Osteocyte (in vitro differentiated cells): ENCODE measurements at regions not wholly inside any gene's neighbourhood (a gene's known extent, or its start where the extent isn't known, plus 50 kb on each side); places are given as distances from the start of the nearest gene placed in this dataset.

Source experiments
- DNase-seq: peaks from one replicate; pipeline ENCODE4 v3.0.0; 2021; ENCODE audit warnings: mixed read lengths; ENCODE audit not compliant: unreplicated experiment; ENCODE audit errors: extremely low spot score
- H3K27ac Mint-ChIP-seq: one replicate; pipeline ENCODE4 v1.8.0; 2021; ENCODE audit warnings: mild to moderate bottlenecking, mixed read lengths; ENCODE audit not compliant: unreplicated experiment
- H3K27me3 Mint-ChIP-seq: one replicate; pipeline ENCODE4 v1.8.0; 2021; ENCODE audit warnings: mixed read lengths; ENCODE audit not compliant: unreplicated experiment
- H3K36me3 Mint-ChIP-seq: one replicate; pipeline ENCODE4 v1.8.0; 2021; ENCODE audit warnings: mixed read lengths; ENCODE audit not compliant: unreplicated experiment
- H3K4me1 Mint-ChIP-seq: one replicate; pipeline ENCODE4 v1.8.0; 2021; ENCODE audit warnings: mixed read lengths; ENCODE audit not compliant: unreplicated experiment
- H3K4me3 Mint-ChIP-seq: one replicate; pipeline ENCODE4 v1.8.0; 2021; ENCODE audit warnings: mild to moderate bottlenecking, moderate library complexity, mixed read lengths; ENCODE audit not compliant: unreplicated experiment
- H3K9me3 Mint-ChIP-seq: one replicate; pipeline ENCODE4 v1.8.0; 2021; ENCODE audit warnings: mixed read lengths; ENCODE audit not compliant: unreplicated experiment
- TF ChIP-seq, protein P1 (sequence below): fragments of 200-600 bp; sonication (generic); IDR thresholded peaks from 2 replicates; pipeline ENCODE4 v1.5.0; 2021; ENCODE audit warnings: antibody characterized with exemption, mild to moderate bottlenecking, moderate library complexity

DNA sequence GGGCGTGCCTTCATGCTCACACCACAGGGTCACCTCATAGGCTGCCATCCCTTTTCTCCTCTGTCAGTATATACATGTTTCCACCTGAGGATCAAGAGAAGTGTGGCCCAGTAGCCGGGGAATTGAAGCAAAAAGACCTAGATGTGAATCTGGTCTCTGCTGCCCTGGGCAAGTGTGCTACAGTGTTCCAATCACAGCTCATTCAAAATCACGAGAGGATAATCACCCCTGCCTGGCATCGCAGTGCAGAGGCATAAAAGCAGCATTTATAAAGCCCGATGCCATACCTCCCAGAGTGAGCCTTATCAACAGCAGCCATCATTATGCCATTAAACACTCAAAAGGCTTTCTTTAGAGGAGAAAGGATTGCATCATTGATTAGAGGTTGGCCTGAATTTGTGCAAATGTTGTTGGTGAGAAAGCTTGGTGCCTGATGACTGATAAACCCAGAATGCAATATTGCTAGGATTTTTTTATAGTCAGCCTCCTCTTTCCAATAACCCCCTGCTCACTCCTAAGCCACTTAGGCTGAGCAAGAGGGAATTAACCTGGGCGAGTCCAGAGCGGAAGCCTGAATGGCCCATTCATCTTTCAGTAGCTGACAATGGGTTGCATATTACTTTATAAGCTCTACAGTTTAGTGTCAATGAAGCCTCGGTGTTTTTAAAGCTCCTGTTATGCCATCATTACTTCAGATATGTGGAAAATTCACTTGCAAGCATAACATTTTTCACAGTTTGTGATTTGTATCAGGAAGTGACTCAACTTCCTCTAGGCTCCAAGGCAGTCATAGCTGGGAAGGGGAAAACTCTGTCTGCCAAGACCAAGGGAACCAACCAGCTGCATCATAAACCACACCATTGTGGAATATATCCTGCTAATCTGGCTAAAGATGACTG is 92.5 kb upstream of the NXT1 start:
- DNase-seq = peak; percentile 63
- no peaks in the 10 kb centered on the region for H3K27me3 Mint-ChIP-seq
- H3K4me1 Mint-ChIP-seq = peaks cover 42% of the 10 kb centered on the region
- peak overlapping the region; percentile 83 for H3K27ac Mint-ChIP-seq
- H3K36me3 Mint-ChIP-seq = no peaks in the 10 kb centered on the region
- H3K9me3 Mint-ChIP-seq = no peaks in the 10 kb centered on the region
- H3K4me3 Mint-ChIP-seq = no peak overlapping the region
- TF ChIP-seq, protein P1, sequence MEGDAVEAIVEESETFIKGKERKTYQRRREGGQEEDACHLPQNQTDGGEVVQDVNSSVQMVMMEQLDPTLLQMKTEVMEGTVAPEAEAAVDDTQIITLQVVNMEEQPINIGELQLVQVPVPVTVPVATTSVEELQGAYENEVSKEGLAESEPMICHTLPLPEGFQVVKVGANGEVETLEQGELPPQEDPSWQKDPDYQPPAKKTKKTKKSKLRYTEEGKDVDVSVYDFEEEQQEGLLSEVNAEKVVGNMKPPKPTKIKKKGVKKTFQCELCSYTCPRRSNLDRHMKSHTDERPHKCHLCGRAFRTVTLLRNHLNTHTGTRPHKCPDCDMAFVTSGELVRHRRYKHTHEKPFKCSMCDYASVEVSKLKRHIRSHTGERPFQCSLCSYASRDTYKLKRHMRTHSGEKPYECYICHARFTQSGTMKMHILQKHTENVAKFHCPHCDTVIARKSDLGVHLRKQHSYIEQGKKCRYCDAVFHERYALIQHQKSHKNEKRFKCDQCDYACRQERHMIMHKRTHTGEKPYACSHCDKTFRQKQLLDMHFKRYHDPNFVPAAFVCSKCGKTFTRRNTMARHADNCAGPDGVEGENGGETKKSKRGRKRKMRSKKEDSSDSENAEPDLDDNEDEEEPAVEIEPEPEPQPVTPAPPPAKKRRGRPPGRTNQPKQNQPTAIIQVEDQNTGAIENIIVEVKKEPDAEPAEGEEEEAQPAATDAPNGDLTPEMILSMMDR = no peak

DNA sequence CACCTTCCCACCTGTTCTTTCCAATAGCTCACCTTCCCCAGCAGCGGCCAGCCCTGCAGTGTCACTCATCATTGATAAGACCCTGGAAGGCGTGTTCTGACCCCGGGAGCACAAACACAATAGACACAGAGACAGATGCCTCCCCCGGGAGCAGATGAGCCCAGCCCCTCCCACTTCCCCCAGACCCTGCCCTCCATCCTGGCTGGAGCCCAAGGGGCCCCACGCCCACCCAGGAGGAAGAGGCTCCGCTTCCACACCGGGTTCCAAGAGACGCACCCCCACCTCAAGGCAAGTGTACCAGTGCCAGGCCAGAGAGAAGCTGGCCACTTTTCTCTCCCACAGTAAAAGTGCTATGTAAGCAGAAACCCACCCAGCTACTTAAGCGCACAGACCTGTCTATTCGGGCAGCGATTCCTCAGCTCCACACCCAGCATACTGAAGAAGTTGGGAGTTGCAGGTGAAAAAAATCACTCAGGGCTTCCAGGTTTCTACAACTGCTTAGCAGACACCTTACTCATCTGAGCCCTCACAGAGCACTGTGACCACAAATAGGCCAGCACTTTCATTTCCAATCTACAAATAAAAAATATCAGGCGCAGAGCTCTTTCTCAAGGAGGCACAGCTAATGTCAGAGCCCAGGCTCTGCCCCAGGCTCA is 93.4 kb upstream of the NXT1 start:
- H3K9me3 Mint-ChIP-seq = no peaks in the 10 kb centered on the region
- peak; percentile 69 for DNase-seq
- peaks cover 42% of the 10 kb centered on the region for H3K4me1 Mint-ChIP-seq
- TF ChIP-seq, protein P1 = no peak
- no peaks in the 10 kb centered on the region for H3K36me3 Mint-ChIP-seq
- H3K27me3 Mint-ChIP-seq = no peaks in the 10 kb centered on the region
- peak overlapping the region; percentile 83 for H3K27ac Mint-ChIP-seq
- no peak overlapping the region for H3K4me3 Mint-ChIP-seq

DNA sequence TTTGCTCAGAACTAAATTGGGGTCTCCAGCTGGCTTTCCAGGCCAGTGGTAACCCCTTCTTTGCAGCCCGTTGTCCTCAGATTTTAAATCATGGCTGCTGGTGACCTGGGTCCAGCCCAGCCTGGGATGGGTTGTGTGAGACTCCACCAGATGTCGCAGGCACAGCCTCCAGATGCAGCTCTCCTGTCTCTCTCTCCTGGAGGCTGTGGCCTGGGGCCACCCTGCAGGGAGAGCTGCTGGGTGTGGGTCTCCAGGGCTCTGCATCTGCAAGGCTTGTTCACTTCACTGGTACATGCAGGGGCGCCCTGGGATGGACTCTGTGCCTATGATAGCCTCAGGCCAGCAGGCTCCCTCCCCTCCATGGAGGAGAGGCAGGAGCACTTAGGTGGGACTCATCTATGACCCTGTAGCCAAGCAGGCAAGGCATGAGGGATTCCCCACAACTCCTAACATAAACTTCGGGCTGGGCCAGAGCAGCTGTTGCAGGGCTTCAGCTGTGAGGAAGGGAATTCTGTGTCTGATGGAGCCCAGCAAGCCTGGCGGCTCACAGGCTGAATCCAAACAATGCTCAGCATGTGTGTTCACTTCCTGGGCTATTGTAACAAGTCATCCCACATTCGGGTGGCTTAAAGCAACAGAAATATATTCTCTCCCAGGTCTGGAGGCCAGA is 94.7 kb upstream of the NXT1 start:
- Mint-ChIP-seq H3K27ac (peak overlapping the region; percentile 20), H3K9me3 (no peaks in the 10 kb centered on the region), H3K4me1 (peaks cover 42% of the 10 kb centered on the region), H3K4me3 (no peak overlapping the region), H3K36me3 (no peaks in the 10 kb centered on the region), H3K27me3 (no peaks in the 10 kb centered on the region)
- TF ChIP-seq, protein P1 = no peak
- peak; percentile 81 for DNase-seq

DNA sequence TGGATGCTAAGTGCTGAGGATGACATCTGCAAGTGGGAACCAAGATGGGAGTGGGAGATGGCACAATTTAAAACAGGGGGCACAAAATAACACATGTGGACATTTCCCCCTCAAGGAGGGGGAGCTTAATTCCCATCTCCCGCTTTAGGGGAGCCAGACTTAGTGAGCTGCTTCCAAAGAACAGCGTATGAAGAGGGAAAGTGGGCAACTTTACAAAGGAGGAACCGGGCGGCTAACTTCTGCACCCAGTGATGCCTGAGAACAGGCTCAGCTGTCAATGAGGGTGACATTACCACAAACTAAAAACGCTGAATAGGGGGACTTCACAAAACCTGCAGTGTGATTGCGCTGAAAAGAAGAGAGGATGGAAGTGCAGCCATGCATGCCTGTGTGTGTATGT is 95.5 kb upstream of the NXT1 start:
- Mint-ChIP-seq H3K4me3 (no peak overlapping the region), H3K36me3 (no peaks in the 10 kb centered on the region), H3K4me1 (peaks cover 42% of the 10 kb centered on the region), H3K27ac (no peak overlapping the region), H3K27me3 (no peaks in the 10 kb centered on the region), H3K9me3 (no peaks in the 10 kb centered on the region)
- DNase-seq = peak; percentile 57
- TF ChIP-seq, protein P1 = no peak

DNA sequence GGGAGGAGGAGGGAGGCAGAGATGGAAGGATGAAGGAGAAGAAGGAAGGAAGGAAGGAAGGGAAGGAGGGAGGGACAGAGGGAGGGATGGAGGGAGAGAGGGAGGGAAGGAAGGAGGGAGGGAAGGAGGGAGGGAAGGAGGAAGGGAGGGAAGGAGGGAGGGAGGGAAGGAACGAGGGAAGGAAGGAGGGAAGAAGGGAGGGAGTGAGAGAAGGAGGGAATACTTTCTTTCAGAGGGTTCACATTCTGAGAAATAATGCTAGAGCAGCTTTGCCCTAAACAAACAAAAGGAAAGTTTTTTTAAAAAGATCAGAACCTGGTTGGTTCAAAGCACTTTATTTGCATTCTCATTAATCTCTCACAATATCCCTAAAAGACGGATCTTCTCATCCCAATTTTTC is 96.1 kb upstream of the NXT1 start:
- H3K36me3 Mint-ChIP-seq = no peaks in the 10 kb centered on the region
- H3K9me3 Mint-ChIP-seq = no peaks in the 10 kb centered on the region
- H3K4me3 Mint-ChIP-seq = no peak overlapping the region
- no peak for DNase-seq
- H3K27ac Mint-ChIP-seq = no peak overlapping the region
- TF ChIP-seq, protein P1 = no peak
- H3K27me3 Mint-ChIP-seq = peaks cover 1% of the 10 kb centered on the region
- H3K4me1 Mint-ChIP-seq = peaks cover 43% of the 10 kb centered on the region
